Adrenal gland (tissue), 5 donors: ENCODE measurements at regions not wholly inside any gene's neighbourhood (a gene's known extent, or its start where the extent isn't known, plus 50 kb on each side); places are given as distances from the start of the nearest gene placed in this dataset.

Experiments
- CTCF ChIP-seq, 6 experiments: fragments of 450-650 bp in 4 of 6; fragments of 200-600 bp in 2 of 6; sonication (generic) in 1 of 6; IDR thresholded peaks; 1 replicate in 5 of 6; 2 replicates in 1 of 6; pipeline versions ENCODE4 v1.5.1 to v1.8.0; 2016 to 2021; ENCODE audit warnings: antibody characterized with exemption in 6 of 6, mild to moderate bottlenecking in 2 of 6, moderate library complexity in 1 of 6
- POLR2A ChIP-seq, 2 donors: fragments of 450-650 bp; IDR thresholded peaks; one replicate each; pipeline ENCODE4 v1.6.1; 2017; ENCODE audit warnings: antibody characterized with exemption in 2 of 2, mild to moderate bottlenecking in 2 of 2, moderate library complexity in 1 of 2
- donor health status: DM: no; HTN: no; CAD: no.

- TF ChIP-seq POLR2A (IDR thresholded peaks at IDR 0.05) (no peak), CTCF (IDR thresholded peaks at IDR 0.05) (no peak)
Observed at GRCh38 chr4:67397031-67397430, 148.3 kb downstream of the CENPC start.
